Activated effector memory CD4-positive, alpha-beta T cell treated with anti-CD3 and anti-CD28 coated beads, Interleukin-2, amount 50 U/mL, for 16 hours (primary cell): ENCODE measurements at regions not wholly inside any gene's neighbourhood (a gene's known extent, or its start where the extent isn't known, plus 50 kb on each side); places are given as distances from the start of the nearest gene placed in this dataset.

ENCODE experiments used
- DNase-seq: peaks from one replicate; pipeline ENCODE4 v3.0.0-alpha.2; 2020

DNA sequence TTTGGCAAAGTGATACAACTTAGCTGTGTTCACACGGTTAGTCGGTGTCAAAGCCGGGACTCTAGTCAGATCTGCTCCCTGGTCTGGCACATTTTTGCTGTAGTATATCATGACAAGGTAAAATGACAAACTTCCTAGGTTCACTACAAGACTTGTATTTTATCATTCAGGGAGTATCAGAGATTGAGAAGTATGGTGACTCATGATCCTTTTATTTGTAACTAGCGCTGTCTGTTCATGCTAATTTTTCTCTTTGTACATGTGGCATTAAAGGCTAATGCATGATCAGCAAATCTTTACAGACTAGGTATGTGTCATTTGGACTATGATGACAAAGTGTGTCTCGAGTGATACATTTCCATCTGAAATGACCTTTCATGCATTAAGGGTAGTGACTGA is 326.7 kb downstream of the SIPA1L2 start:
- no peak for DNase-seq

DNA sequence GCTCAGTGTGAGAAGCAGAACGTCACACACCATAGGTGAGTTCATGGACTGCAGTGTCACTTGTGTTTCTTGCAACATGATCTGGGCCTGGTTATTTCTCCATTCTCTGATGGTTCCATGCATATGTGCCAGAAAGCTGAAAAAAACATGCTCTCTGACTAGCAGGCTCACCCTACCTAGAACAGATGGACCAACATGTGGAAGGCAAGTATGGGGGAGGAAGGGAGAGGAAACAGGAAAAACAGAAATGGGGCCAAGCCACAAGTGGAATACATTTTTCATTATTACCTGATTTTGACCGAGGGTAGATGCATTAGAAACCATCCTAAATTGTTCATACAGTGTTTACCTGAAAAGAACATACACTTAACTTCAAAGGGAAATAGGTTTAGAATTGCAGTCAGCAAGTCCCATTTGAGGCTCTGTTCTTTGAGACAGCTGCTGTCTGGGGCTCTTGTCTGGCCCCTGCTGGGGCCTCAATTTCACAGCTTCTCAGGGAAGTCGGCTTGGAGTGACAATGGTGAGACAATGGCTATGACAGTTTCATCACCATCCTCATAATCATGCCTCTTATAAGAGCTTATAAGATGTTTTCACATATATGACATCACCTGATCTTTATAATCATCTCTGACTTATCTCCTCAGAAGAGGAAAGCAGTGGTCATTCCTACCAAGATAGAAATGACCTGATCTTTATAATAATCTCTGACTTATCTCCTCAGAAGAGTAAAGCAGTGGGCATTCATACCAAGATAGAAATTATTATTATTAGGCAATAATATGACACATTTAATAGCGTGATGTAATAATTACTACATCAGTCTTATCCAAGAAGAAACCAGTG is 327.3 kb downstream of the SIPA1L2 start:
- DNase-seq = no peak

DNA sequence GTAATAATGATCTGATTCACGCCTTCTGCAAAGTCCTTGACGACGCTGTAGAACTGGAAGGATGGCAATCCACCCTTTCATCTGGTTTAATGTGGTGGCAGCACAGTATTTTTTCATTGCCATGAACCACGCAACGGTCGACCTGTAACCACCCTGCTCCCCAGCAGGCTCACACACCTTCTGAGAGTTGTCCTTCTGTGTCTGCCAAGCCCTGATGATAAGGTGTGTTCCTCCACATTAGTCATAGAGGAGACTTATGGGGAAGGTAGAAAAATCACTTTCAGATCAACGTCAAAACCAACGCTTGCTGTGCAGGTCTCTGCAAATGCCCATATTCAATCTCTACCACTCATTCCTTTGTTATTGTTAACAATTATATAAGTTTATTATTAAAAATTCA is 328.7 kb downstream of the SIPA1L2 start:
- no peak for DNase-seq

DNA sequence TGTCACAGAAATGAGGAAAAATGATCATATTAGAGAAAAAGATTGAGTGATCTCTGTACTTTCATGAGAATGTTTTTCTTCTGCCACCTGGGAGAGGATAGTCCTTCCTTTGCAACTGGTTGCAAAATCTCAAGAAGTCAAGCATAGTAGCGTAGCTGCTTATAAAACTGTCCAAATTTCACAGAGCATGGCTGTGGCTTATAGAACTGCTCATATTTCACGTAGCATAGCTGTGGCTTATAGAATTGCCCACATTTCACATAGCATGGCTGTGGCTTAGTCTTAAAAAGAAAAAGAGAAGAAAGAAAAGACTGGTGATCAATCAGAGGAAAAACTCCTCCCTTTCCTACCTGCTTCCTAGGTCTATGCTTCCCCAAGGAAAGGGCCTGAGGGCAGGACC is 329.5 kb downstream of the SIPA1L2 start:
- no peak for DNase-seq

DNA sequence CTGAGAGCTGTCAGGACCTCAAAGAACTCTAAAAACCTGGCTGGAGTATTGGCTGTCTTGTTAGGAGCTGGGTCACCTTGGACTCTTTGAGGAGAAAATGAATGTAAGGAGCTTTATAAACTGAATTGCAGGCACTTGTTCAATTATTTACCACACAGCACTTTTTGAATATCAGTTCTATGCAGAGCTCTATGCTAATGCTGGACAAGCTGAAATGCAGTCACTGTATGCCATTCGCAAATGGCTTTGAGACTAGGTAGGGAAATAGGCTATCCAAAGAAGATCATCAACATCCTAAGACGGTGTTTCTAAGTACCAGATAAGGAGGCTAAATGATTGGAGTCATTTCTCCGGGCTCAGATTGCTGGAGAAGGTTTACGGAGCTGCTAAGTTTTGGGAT is 333.5 kb downstream of the SIPA1L2 start:
- no peak for DNase-seq

DNA sequence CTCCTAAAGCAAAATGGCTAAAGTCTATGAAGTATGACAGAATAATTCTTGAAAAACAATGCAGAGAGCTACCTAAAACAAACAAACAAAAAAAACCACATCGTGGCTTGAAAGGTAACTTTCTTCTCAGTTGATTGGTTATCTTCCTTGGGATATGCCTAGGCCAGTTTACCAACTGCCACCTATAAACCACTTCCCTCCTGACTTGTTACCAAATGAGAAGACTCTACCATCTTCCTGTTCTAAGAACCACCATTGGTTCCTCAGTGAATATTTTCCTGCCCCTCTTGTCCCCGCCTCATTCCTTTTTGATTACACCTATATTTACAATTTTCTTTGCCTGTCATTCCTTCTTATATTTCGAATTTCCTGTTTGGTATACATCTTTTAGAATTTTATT is 336.6 kb downstream of the SIPA1L2 start:
- no peak for DNase-seq

DNA sequence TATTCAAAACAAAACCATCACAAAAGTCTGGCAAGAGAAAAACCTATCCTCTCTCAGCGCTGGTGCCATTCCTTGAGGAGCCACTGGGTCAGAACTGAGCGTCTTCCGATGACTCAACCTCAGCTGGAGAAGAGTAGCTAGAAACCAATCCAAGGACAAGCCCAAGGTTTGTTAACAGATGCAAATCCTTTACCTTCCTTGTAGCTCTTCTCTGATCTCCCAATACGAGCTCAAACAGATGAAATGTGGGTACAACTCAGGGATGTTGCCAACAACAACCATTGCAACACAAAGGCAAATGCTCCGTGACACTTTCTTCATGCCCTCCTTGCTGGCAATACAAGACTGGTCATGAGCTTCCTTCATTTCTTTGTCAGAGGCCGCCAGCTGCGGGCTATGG is 337.1 kb downstream of the SIPA1L2 start:
- no peak for DNase-seq

DNA sequence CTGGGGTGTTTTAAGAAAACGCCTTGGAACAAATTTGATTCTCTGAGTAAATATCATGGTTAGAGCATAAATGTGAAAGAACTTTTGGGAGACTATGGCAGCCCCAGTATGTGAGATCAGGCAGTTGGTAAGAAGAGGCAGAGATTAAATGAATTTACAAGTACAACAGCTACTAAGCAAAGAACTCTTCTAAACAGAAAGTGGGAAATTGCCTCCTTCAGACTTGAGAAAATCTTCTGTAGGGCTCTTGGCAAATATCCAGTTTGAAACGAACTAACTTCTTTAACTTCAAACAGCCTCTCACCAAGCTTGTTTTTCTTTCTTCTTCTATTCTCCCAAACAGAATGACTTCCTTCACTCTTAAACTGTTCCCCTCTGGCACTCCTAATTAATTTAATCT is 337.7 kb downstream of the SIPA1L2 start:
- no peak for DNase-seq

DNA sequence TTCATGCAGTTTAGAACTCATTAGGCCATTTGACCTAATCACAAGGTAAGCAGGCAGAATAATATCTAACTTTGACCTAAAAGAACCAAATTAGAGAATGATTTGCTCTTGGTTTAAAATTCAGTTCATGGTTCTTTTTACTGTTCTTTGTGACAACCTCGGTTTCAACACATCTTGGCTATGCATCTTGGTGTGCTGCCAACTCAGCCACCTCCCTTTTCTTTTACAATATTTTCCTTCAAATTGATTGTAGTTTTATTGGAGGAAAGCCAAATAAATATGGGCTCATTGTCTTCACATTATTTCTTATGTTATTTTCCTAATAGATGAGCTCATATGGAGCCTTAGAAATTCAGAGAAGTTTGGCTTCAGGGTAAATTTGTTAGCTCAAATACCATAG is 338.3 kb downstream of the SIPA1L2 start:
- DNase-seq = no peak

DNA sequence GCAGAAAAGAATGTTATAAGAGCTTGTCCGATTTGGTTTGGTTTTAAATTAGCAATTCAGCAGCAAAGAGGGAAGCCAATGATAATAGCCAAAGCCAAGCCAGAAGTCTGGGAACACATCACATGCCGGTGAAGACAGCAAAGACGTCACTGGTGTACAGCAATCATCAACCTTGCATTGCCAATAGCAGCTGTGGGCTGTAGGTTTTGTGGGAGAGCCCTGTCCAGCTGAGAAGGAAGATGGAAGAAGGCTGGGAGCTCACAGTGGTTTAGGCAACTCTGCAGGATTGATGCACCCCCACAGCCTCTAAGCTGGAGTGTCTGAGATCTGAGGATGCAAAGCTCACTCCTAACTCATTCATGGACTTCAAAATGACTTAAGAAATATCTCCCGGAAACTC is 338.7 kb downstream of the SIPA1L2 start:
- DNase-seq = no peak

DNA sequence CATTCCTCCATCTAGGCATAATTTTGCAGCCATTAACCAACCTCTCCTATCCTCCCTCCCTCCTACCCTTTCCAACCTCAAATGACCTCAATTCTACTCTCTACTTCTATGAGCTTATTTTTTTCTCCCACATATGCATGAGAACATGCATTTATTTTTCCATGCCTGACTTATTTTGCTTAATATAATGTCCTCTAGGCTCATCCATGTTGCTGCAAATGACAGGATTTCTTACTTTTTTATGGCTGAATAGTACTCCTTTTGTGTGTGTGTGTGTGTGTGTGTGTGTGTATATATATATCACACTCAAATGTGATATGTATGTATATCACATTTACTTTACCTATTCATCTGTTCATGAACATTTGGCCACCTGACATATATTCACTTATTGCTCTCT is 339.4 kb downstream of the SIPA1L2 start:
- DNase-seq = no peak

DNA sequence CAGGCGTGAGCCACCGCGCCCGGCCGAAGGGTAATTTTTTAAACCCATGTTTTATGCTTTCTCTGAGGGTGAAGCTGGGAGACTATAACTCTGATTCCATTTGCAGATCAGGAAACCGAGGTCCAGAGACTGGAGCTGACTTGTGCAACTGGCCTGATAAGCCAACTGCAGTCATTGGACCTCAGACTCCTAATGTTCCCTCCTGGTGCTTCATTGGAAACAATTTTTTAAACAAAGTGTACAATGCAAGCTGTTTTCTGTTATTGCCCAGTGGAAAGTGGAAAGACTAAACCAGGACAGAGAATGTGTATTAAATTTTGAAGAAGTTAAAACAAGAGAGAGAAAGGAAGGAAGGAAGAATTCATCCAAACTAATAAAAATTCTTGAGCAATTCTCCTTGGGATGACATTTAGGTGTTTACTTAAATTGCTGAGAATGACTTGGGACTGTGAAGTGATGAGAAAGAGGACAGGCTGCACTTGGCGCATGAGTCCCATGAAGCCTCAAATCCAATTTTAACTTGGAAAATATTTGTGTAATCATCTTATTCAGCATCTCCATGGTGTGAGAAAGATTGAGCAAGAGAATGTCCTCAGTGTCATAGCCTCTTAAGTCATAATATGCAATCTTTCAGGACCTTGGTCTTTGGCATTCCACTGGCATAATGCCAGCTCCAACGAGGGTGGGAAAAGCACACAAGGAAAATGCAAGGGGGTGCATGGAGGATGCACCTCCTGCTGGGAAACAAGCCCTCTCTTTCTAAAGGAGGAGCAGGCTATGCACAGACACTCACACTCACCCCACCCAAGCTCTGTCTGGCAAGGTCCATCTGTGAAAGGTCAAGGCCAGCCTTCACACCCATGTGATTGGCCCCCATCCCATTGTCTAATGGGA is 342.0 kb downstream of the SIPA1L2 start:
- no peak for DNase-seq

DNA sequence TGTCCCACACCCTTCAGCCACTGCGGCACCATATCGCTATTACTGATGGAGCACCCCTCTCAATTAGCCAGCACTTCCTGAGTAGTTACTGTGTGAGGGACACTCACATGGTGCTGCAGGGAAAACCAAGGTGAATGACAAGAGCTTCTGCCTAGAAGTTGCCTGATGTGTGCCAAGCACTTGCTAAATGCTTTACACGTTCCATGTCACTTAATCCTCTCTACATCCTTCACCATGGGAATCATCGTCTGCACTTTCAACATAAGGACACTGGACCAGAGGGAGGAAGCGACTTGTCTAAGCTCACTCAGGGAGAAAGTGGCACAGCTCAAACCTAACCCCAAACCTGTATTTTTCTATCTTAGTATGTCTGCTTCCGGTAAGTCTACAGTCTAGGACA is 344.8 kb downstream of the SIPA1L2 start:
- DNase-seq = no peak

DNA sequence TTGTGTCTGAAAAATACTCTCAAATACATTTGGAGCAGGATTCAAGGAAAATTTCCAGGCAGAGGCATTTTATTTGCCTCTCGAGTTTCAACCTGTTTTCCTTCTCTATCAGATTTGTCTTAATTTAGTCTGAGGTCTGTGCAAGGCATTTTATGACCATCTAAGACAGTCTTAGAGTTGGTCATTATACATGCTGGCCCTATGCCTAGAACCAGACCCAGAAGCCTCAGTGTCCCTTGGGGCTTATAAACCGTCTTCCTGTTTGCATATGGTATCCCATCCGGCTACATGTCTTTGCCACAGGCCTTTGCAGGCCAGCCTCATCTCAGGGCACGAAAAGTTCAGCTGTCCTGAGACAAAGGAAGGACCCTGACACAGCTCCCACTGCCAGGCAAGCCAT is 346.1 kb downstream of the SIPA1L2 start:
- no peak for DNase-seq

DNA sequence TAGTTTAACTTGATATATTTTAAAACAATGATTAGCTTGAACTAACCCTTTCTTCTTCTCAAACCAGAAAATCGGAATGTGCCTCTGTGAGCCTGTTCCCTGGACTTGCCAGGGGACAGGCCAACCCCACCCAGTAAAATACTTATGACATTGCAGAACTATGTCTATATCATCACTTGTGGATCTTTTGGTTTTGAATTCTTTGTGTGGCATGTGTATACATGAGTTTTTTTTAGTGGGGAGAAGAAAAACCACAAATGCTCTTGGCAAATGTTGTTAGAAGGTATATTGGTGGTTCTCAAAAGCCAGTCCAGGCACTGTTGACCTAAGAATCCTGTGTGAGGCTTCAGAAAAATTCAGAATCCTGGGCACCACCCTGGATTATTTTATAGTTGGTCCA is 347.4 kb downstream of the SIPA1L2 start:
- no peak for DNase-seq

DNA sequence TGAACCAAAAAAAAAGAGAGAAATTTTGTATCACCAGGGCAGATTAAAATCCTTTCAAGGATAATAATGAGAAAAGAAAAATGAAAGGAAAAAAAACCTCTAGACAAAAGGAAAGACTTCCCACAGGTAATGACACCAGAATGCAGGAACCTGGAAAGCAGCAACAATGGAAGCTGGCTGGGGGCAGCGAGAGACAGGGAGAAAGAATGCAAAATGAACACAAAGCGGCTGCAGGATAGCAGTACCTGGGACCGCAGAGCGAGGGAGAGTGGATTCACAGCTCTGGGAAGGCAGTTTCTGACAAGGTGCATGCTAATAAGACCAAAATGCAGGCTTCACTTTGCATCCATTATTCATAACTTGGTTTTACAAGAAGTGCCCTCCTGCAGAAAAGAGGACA is 349.0 kb downstream of the SIPA1L2 start:
- no peak for DNase-seq

DNA sequence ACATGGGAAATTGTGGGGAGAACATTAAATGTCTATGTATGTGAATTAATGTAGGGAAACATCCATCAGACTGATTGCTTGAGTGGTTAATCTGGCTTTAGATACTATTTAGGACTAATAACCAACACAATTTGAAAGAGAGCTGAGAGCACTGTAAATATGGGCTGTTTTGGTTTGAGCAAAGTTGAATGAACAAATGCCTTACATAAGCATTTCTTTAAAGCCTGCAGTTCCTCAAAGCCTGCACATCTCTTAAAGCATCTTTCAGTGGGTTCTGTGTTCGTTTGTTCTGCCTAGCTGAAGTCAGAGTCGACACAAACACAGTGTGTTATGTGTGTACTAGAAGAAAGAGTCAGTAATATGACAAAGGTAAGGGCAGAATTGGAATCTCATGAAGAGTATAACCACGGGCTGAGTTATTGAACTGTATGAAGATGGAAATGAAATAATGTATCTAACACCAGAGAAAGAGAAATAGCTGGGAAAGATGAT is 350.0 kb downstream of the SIPA1L2 start:
- no peak for DNase-seq

DNA sequence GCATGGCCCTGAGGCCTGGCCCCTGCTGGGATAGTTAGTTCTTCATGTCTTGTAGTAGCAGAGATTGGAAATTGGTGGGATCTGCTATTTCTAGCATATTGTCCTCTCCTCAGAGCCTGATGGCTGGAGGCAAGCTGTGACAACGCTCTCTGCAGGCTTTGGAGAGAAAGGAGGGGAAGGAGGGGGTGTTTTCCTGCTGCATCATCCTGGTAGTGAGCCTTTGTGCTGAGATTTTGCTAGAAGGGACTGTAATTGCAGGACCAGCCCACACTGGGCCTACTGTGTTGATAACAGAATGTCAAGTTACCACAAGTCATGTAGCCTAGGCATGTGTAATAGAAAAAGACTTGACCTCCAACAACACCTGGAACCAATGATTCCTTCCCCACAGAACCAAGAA is 351.0 kb downstream of the SIPA1L2 start:
- no peak for DNase-seq

DNA sequence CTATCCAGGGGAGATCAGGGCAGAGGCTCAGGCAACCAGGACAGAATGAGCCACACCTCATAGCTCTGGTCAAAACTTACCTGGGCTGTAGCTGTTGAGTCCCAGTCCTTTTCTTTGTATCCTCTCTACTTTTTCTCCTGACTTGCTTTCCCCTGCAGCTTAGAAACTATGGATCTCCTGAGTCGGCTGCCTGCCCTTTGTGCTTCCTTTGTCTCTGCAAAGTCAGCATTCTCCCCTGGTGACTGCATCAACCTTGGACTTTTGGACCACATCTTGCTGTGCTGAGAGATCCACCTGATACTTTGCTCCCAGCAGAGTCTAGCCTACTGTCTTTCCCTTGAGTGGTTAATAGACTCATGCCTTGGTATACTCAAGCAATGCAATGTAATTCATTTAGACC is 353.3 kb downstream of the SIPA1L2 start:
- no peak for DNase-seq

DNA sequence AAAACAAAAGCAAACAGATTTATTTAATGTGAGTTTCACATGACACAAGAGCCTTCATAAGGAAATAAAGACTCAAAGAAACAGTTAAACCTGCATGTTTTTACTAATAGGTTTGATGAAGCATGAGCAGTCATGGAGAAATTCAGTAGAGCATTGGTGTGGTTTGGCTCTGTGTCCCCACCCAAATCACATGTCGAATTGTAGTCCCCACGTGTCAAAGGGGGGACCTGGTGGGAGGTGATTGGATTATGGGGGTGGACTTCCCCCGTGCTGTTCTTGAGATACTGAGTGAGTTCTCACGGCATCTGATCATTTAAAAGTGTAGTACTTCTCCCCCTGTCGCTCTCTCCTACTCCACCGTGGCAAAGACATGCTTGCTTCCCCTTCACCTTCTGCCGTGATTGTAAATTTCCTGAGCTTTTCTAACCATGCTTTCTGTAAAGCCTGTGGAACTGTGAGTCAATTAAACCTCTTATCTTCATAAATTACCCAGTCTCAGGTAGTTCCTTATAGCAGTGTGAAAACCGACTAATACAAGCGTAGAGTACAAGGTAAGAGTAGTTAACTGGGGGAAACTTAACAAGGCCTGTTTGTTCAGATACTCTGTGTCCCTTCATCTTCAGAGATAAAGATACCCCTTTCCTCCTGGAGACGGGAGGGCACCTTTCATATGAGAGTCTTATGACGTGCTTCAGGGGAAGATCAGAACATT is 354.8 kb downstream of the SIPA1L2 start:
- no peak for DNase-seq

DNA sequence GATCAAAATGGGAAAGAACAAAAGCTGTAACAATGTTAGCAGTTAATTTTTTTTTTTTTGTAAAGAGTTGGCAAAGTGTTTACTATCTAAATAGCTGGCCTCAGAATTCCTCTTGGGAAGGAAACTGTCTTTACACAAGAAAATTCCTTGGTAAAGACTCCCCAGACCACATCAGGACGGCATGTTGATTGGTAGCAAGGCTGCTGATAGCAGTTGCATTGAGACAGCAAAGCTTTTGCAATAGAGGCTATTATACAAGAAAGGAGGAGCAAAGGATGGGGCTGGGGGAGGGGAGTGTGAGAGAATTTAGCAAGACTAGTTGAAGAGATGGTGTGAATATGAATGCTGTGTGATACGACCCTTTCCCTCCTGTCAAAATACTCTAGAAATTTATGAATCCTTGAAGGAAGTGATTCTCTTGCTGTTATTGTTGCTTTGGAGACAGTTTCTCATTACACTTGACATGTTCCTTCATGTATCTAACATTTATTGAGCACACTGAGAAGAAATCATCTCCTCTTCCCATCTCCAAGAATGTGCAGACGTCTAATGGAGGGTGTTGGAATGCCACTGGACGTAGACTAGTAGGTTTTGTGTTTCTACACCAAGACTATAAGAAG is 355.6 kb downstream of the SIPA1L2 start:
- DNase-seq = no peak

DNA sequence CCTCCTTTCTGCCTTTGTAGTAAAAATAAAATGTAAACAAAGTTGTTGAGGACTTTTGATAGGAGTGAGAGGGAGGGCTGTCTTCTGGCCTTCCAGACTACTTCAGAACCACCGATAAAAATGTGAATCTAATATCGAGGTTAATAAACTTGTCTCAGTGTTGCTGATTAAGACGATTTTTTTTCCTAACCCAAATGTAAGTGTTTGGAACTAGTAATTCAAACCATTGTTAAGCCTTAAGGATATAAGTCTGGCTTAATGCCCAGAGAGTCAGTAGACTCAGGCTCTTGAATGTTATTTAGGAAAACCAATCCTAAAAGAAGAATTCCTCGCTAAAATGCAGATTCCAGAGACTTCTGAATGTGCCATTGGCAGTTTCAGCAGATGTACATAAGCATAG is 356.9 kb downstream of the SIPA1L2 start:
- DNase-seq = no peak

DNA sequence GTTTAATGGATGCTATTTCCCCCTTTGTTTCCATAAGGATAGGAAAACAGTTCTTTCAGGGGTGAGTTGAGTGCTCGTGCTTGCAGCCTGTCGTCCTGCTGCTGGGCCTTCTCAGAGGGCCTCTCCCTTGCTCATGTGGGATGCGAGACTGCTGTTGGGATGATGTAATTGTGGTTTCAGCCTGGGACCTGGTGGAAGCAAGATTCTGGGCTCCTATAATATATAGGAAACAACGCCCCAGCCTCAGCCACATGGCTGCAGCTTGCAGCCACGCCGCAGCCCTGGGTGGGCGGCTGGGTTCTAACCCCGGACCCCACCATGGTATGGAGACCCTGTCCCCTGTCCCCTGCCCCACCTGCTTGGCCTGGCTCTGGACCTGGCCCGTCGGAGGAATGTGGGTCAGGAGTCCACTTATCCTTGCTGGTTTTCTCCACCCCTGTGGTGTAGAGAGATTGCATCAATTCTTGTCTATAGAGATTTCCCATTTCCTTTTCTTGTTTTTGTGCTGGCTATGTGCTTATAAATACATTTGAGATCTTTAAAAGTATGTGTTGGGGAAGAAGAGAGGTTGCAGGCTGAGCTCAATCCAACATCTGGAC is 357.8 kb downstream of the SIPA1L2 start:
- no peak for DNase-seq
